Activated CD4-positive, alpha-beta T cell treated with anti-CD3 and anti-CD28 coated beads, Interleukin-2, amount 10 ng/mL, durations not matched to agents 24 days and 14 days (primary cell): ENCODE measurements at regions not wholly inside any gene's neighbourhood (a gene's known extent, or its start where the extent isn't known, plus 50 kb on each side); places are given as distances from the start of the nearest gene placed in this dataset.

ENCODE experiments used
- DNase-seq: peaks from one replicate; pipeline ENCODE4 v3.0.0; 2022
- H3K27ac Mint-ChIP-seq: one replicate; pipeline ENCODE4 v1.8.0; 2022; ENCODE audit warnings: mild to moderate bottlenecking, mixed read lengths
- H3K27me3 Mint-ChIP-seq: one replicate; pipeline ENCODE4 v1.8.0; 2022; ENCODE audit warnings: mixed read lengths
- H3K36me3 Mint-ChIP-seq: one replicate; pipeline ENCODE4 v1.8.0; 2022; ENCODE audit warnings: low read depth, mild to moderate bottlenecking, mixed read lengths
- H3K4me1 Mint-ChIP-seq: one replicate; pipeline ENCODE4 v1.8.0; 2021; ENCODE audit warnings: mixed read lengths
- H3K4me3 Mint-ChIP-seq: one replicate; pipeline ENCODE4 v1.8.0; 2022; ENCODE audit warnings: mild to moderate bottlenecking, moderate library complexity, mixed read lengths
- H3K9me3 Mint-ChIP-seq: one replicate; pipeline ENCODE4 v1.8.0; 2021; ENCODE audit warnings: mixed read lengths
- intact Hi-C: fragments of 100-400 bp; cut with micrococcal nuclease; formaldehyde crosslinking; loops from one replicate; pipeline ENCODE4 v1.15.1; 2023

- no peaks in the 10 kb centered on the region for H3K4me1 Mint-ChIP-seq
- intact Hi-C loops, result no loop called here
- no peaks in the 10 kb centered on the region for H3K9me3 Mint-ChIP-seq
- no peak overlapping the region for H3K4me3 Mint-ChIP-seq
- DNase-seq, result no peak
- H3K27me3 Mint-ChIP-seq, result no peaks in the 10 kb centered on the region
- no peak overlapping the region for H3K27ac Mint-ChIP-seq
- no peaks in the 10 kb centered on the region for H3K36me3 Mint-ChIP-seq
These were observed 168.3 kb downstream of the PLPP3 start for GRCh38 chr1:56411021-56411420.

- intact Hi-C loops, result no loop called here
- no peaks in the 10 kb centered on the region for H3K4me1 Mint-ChIP-seq
- no peaks in the 10 kb centered on the region for H3K36me3 Mint-ChIP-seq
- no peak overlapping the region for H3K27ac Mint-ChIP-seq
- no peaks in the 10 kb centered on the region for H3K27me3 Mint-ChIP-seq
- no peaks in the 10 kb centered on the region for H3K9me3 Mint-ChIP-seq
- H3K4me3 Mint-ChIP-seq, result no peak overlapping the region
- no peak for DNase-seq
These were observed 169.0 kb downstream of the PLPP3 start for GRCh38 chr1:56410405-56410804.

GRCh38 chr1:56409112-56409691, 170.2 kb downstream of the PLPP3 start:
- no peaks in the 10 kb centered on the region for H3K4me1 Mint-ChIP-seq
- H3K9me3 Mint-ChIP-seq, result no peaks in the 10 kb centered on the region
- no peak overlapping the region for H3K4me3 Mint-ChIP-seq
- no peaks in the 10 kb centered on the region for H3K36me3 Mint-ChIP-seq
- no peaks in the 10 kb centered on the region for H3K27me3 Mint-ChIP-seq
- peak; percentile 55 for DNase-seq
- intact Hi-C loops, result no loop called here
- H3K27ac Mint-ChIP-seq, result no peak overlapping the region

GRCh38 chr1:56406821-56407220, 172.5 kb downstream of the PLPP3 start:
- H3K36me3 Mint-ChIP-seq, result no peaks in the 10 kb centered on the region
- no peak for DNase-seq
- intact Hi-C loops, result no loop called here

GRCh38 chr1:56404561-56405030, 174.8 kb downstream of the PLPP3 start:
- no peak overlapping the region for H3K27ac Mint-ChIP-seq
- no peak overlapping the region for H3K4me3 Mint-ChIP-seq
- no peaks in the 10 kb centered on the region for H3K36me3 Mint-ChIP-seq
- H3K4me1 Mint-ChIP-seq, result no peaks in the 10 kb centered on the region
- no peak for DNase-seq
- H3K9me3 Mint-ChIP-seq, result no peaks in the 10 kb centered on the region
- H3K27me3 Mint-ChIP-seq, result no peaks in the 10 kb centered on the region
- intact Hi-C loops, result no loop called here

More at GRCh38 chr1:56406821-56407220, 172.5 kb downstream of the PLPP3 start:
- Mint-ChIP-seq H3K4me1 (no peaks in the 10 kb centered on the region), H3K4me3 (no peak overlapping the region), H3K9me3 (no peaks in the 10 kb centered on the region), H3K27ac (no peak overlapping the region), H3K27me3 (no peaks in the 10 kb centered on the region)

GRCh38 chr1:56404066-56404465, 175.3 kb downstream of the PLPP3 start:
- no peaks in the 10 kb centered on the region for H3K27me3 Mint-ChIP-seq
- intact Hi-C loops, result no loop called here
- H3K9me3 Mint-ChIP-seq, result no peaks in the 10 kb centered on the region
- H3K4me3 Mint-ChIP-seq, result no peak overlapping the region
- DNase-seq, result no peak
- H3K27ac Mint-ChIP-seq, result no peak overlapping the region
- no peaks in the 10 kb centered on the region for H3K4me1 Mint-ChIP-seq
- no peaks in the 10 kb centered on the region for H3K36me3 Mint-ChIP-seq

- Mint-ChIP-seq H3K27ac (no peak overlapping the region), H3K27me3 (no peaks in the 10 kb centered on the region), H3K4me1 (no peaks in the 10 kb centered on the region), H3K4me3 (no peak overlapping the region), H3K36me3 (no peaks in the 10 kb centered on the region), H3K9me3 (no peaks in the 10 kb centered on the region)
- DNase-seq, result no peak
- intact Hi-C loops, result no loop called here
These were observed 176.0 kb downstream of the PLPP3 start for GRCh38 chr1:56403321-56403720.

- intact Hi-C loops, result no loop called here
- H3K27me3 Mint-ChIP-seq, result no peaks in the 10 kb centered on the region
- no peaks in the 10 kb centered on the region for H3K4me1 Mint-ChIP-seq
- H3K27ac Mint-ChIP-seq, result no peak overlapping the region
- H3K4me3 Mint-ChIP-seq, result no peak overlapping the region
- no peak for DNase-seq
- H3K36me3 Mint-ChIP-seq, result no peaks in the 10 kb centered on the region
- H3K9me3 Mint-ChIP-seq, result no peaks in the 10 kb centered on the region
These were observed 178.2 kb downstream of the PLPP3 start for GRCh38 chr1:56401191-56401590.

GRCh38 chr1:56400526-56400925, 178.8 kb downstream of the PLPP3 start:
- no peaks in the 10 kb centered on the region for H3K4me1 Mint-ChIP-seq
- H3K27me3 Mint-ChIP-seq, result no peaks in the 10 kb centered on the region
- H3K27ac Mint-ChIP-seq, result no peak overlapping the region
- intact Hi-C loops, result no loop called here
- H3K9me3 Mint-ChIP-seq, result no peaks in the 10 kb centered on the region
- H3K36me3 Mint-ChIP-seq, result no peaks in the 10 kb centered on the region
- no peak for DNase-seq
- no peak overlapping the region for H3K4me3 Mint-ChIP-seq

GRCh38 chr1:56399795-56400194, 179.6 kb downstream of the PLPP3 start:
- intact Hi-C loops, result no loop called here
- Mint-ChIP-seq H3K36me3 (no peaks in the 10 kb centered on the region), H3K27ac (no peak overlapping the region), H3K4me3 (no peak overlapping the region), H3K27me3 (no peaks in the 10 kb centered on the region), H3K4me1 (no peaks in the 10 kb centered on the region), H3K9me3 (no peaks in the 10 kb centered on the region)
- no peak for DNase-seq

GRCh38 chr1:56399326-56399725, 180.0 kb downstream of the PLPP3 start:
- Mint-ChIP-seq H3K4me1 (no peaks in the 10 kb centered on the region), H3K9me3 (no peaks in the 10 kb centered on the region), H3K4me3 (no peak overlapping the region), H3K27ac (no peak overlapping the region), H3K27me3 (no peaks in the 10 kb centered on the region), H3K36me3 (no peaks in the 10 kb centered on the region)
- intact Hi-C loops, result no loop called here
- DNase-seq, result no peak

- intact Hi-C loops, result no loop called here
- Mint-ChIP-seq H3K4me3 (no peak overlapping the region), H3K4me1 (no peaks in the 10 kb centered on the region), H3K27ac (no peak overlapping the region), H3K27me3 (no peaks in the 10 kb centered on the region), H3K9me3 (no peaks in the 10 kb centered on the region), H3K36me3 (no peaks in the 10 kb centered on the region)
- no peak for DNase-seq
These were observed 181.5 kb downstream of the PLPP3 start for GRCh38 chr1:56397811-56398231.

GRCh38 chr1:56397409-56397808, 182.0 kb downstream of the PLPP3 start:
- intact Hi-C loops, result no loop called here
- Mint-ChIP-seq H3K36me3 (no peaks in the 10 kb centered on the region), H3K9me3 (no peaks in the 10 kb centered on the region), H3K4me1 (no peaks in the 10 kb centered on the region), H3K4me3 (no peak overlapping the region), H3K27me3 (no peaks in the 10 kb centered on the region), H3K27ac (no peak overlapping the region)
- no peak for DNase-seq

- Mint-ChIP-seq H3K36me3 (no peaks in the 10 kb centered on the region), H3K4me1 (no peaks in the 10 kb centered on the region), H3K27ac (no peak overlapping the region), H3K9me3 (no peaks in the 10 kb centered on the region), H3K4me3 (no peak overlapping the region), H3K27me3 (no peaks in the 10 kb centered on the region)
- DNase-seq, result no peak
- intact Hi-C loops, result no loop called here
These were observed 182.8 kb downstream of the PLPP3 start for GRCh38 chr1:56396581-56396980.

GRCh38 chr1:56395776-56396175, 183.6 kb downstream of the PLPP3 start:
- Mint-ChIP-seq H3K27ac (no peak overlapping the region), H3K4me1 (no peaks in the 10 kb centered on the region), H3K36me3 (no peaks in the 10 kb centered on the region), H3K9me3 (no peaks in the 10 kb centered on the region), H3K27me3 (no peaks in the 10 kb centered on the region), H3K4me3 (no peak overlapping the region)
- no peak for DNase-seq
- intact Hi-C loops, result no loop called here
